Hematopoietic multipotent progenitor cell treated with erythropoietin and hydrocortisone succinate and interleukin-3 and kit ligand, for 4 days (in vitro differentiated cells): ENCODE measurements at regions not wholly inside any gene's neighbourhood (a gene's known extent, or its start where the extent isn't known, plus 50 kb on each side); places are given as distances from the start of the nearest gene placed in this dataset.
A peak's percentile ranks its signal among the peaks of the same experiment; 100 is the strongest.

Experiments used
- DNase-seq: peaks from one replicate; pipeline ENCODE4 v3.0.0-alpha.2; 2015

- DNase-seq = no peak
Observed at GRCh38 chr21:15151385-15152103, 86.7 kb upstream of the NRIP1 start.

GRCh38 chr21:15152591-15152990 is 87.8 kb upstream of the NRIP1 start:
- no peak for DNase-seq

- peak; percentile 35 for DNase-seq
Observed at GRCh38 chr21:15159382-15160020, 94.7 kb upstream of the NRIP1 start.

- no peak for DNase-seq
Observed at GRCh38 chr21:15160136-15160535, 95.3 kb upstream of the NRIP1 start.

GRCh38 chr21:15162921-15163320 is 98.1 kb upstream of the NRIP1 start:
- DNase-seq = no peak

- no peak for DNase-seq
Observed at GRCh38 chr21:15164273-15164672, 99.5 kb upstream of the NRIP1 start.

- no peak for DNase-seq
Observed at GRCh38 chr21:15164678-15165303, 100.0 kb upstream of the NRIP1 start.

GRCh38 chr21:15170614-15171013 is 105.8 kb upstream of the NRIP1 start:
- no peak for DNase-seq

GRCh38 chr21:15171546-15171945 is 106.7 kb upstream of the NRIP1 start:
- DNase-seq = no peak

- no peak for DNase-seq
Observed at GRCh38 chr21:15172963-15173362, 108.2 kb upstream of the NRIP1 start.

GRCh38 chr21:15174923-15175322 is 110.1 kb upstream of the NRIP1 start:
- no peak for DNase-seq

GRCh38 chr21:15182731-15183130 is 117.9 kb upstream of the NRIP1 start:
- DNase-seq = no peak

GRCh38 chr21:15183813-15184257 is 119.0 kb upstream of the NRIP1 start:
- DNase-seq = no peak

GRCh38 chr21:15190412-15190811 is 125.6 kb upstream of the NRIP1 start:
- DNase-seq = no peak

- DNase-seq = no peak
Observed at GRCh38 chr21:15190837-15191236, 126.0 kb upstream of the NRIP1 start.

- no peak for DNase-seq
Observed at GRCh38 chr21:15191342-15191741, 126.5 kb upstream of the NRIP1 start.

- no peak for DNase-seq
Observed at GRCh38 chr21:15192243-15192642, 127.4 kb upstream of the NRIP1 start.

- no peak for DNase-seq
Observed at GRCh38 chr21:15193937-15194336, 129.1 kb upstream of the NRIP1 start.

- no peak for DNase-seq
Observed at GRCh38 chr21:15195104-15195503, 130.3 kb upstream of the NRIP1 start.

- DNase-seq = no peak
Observed at GRCh38 chr21:15195768-15196167, 131.0 kb upstream of the NRIP1 start.

- no peak for DNase-seq
Observed at GRCh38 chr21:15197696-15198095, 132.9 kb upstream of the NRIP1 start.

- DNase-seq = no peak
Observed at GRCh38 chr21:15199414-15200383, 134.9 kb upstream of the NRIP1 start.

GRCh38 chr21:15203740-15204139 is 138.9 kb upstream of the NRIP1 start:
- DNase-seq = no peak
